Stimulated activated CD4-positive, alpha-beta T cell treated with anti-CD3 and anti-CD28 coated beads, Interleukin-1b, Interleukin-23, amount 100 ng/mL, for 24 hours (primary cell): ENCODE measurements at regions not wholly inside any gene's neighbourhood (a gene's known extent, or its start where the extent isn't known, plus 50 kb on each side); places are given as distances from the start of the nearest gene placed in this dataset.
"Not testable (repeated sequence)": the region's sequence is repeated elsewhere in the genome, so short reads cannot be mapped to it uniquely, and the experiment has no call there.

ENCODE experiments used
- DNase-seq, 4 experiments: peaks; one replicate each; pipeline ENCODE4 v3.0.0-alpha.2; 2020; ENCODE audit warnings: low read depth in 4 of 4, low spot score in 1 of 4

GRCh38 chr4:66568001-66568400, 897.7 kb upstream of the EPHA5 start:
- no peak for DNase-seq

- no peak for DNase-seq
Measured at GRCh38 chr4:66567551-66567950, 897.3 kb upstream of the EPHA5 start.

GRCh38 chr4:66565801-66566200, 895.5 kb upstream of the EPHA5 start:
- no peak for DNase-seq

- DNase-seq = no peak
Measured at GRCh38 chr4:66564901-66565651, 894.8 kb upstream of the EPHA5 start.

GRCh38 chr4:66562276-66562806, 892.1 kb upstream of the EPHA5 start:
- no peak for DNase-seq

GRCh38 chr4:66561465-66562053, 891.3 kb upstream of the EPHA5 start:
- not testable (repeated sequence) for DNase-seq

- DNase-seq = no peak
Measured at GRCh38 chr4:66558651-66559050, 888.4 kb upstream of the EPHA5 start.

GRCh38 chr4:66556651-66557278, 886.5 kb upstream of the EPHA5 start:
- DNase-seq = no peak

- DNase-seq = no peak
Measured at GRCh38 chr4:66555301-66555700, 885.0 kb upstream of the EPHA5 start.

GRCh38 chr4:66554826-66555225, 884.5 kb upstream of the EPHA5 start:
- DNase-seq = no peak

GRCh38 chr4:66545301-66545700, 875.0 kb upstream of the EPHA5 start:
- not testable (repeated sequence) for DNase-seq

- DNase-seq = no peak
Measured at GRCh38 chr4:66544281-66544680, 874.0 kb upstream of the EPHA5 start.

- no peak for DNase-seq
Measured at GRCh38 chr4:66539745-66540144, 869.5 kb upstream of the EPHA5 start.

- no peak for DNase-seq
Measured at GRCh38 chr4:66524781-66525180, 854.5 kb upstream of the EPHA5 start.

GRCh38 chr4:66522244-66522643, 852.0 kb upstream of the EPHA5 start:
- no peak for DNase-seq

GRCh38 chr4:66516940-66517339, 846.7 kb upstream of the EPHA5 start:
- DNase-seq = no peak

GRCh38 chr4:66506985-66507384, 836.7 kb upstream of the EPHA5 start:
- no peak for DNase-seq

- no peak for DNase-seq
Measured at GRCh38 chr4:66501997-66502396, 831.7 kb upstream of the EPHA5 start.

GRCh38 chr4:66490729-66491128, 820.4 kb upstream of the EPHA5 start:
- DNase-seq = no peak

GRCh38 chr4:66489783-66490452, 819.6 kb upstream of the EPHA5 start:
- no peak for DNase-seq

GRCh38 chr4:66489370-66489769, 819.1 kb upstream of the EPHA5 start:
- no peak for DNase-seq

- DNase-seq = no peak
Measured at GRCh38 chr4:66486068-66486467, 815.8 kb upstream of the EPHA5 start.
